ENCODE measurements at regions not wholly inside any gene's neighbourhood (a gene's known extent, or its start where the extent isn't known, plus 50 kb on each side); places are given as distances from the start of the nearest gene placed in this dataset.

DNA sequence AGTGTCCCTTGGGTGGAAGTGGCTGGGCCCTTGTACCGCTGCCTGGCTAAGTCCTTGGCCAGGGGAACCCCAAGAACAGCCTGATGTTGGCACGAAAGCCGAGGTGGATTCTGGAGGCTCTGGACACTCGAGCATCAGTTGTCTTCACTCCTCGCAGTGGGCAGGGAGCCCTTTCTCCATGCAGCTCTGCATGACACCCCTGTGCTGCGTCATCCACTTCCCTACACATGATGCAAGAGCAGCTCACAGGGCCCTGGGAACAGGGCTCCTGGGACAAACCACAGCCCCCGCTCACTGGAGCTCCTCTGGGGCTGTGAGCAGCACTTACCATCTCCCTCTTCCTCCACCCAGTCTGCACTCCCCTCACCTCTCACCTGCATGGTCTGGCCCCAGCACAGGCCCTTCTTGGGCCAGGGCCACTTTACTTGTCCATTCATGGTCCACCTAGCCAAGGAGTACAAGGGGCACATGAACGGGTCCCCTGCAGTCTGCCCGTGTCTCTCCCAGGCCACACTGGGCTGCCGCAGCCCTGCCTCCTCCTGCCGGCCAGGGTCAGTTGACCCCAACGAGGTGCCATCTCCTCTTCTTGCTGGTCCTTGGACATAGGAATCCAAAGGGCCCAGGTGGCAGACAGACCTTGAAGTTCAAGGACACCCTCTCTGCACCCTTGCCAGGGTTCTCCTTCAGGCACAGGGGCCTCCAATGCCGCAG is 66.5 kb downstream of the IGF2 start:
- WGBS, 2 donors: 67 to 86% methylated on average over 5 to 13 of the region's 13 CpGs
- H3K27ac ChIP-seq: no peak overlapping the region
- H3K9me3 ChIP-seq: no peaks in the 10 kb centered on the region
- intact Hi-C loops (cut with DNase I): no loop called here
- TF ChIP-seq, protein P1, sequence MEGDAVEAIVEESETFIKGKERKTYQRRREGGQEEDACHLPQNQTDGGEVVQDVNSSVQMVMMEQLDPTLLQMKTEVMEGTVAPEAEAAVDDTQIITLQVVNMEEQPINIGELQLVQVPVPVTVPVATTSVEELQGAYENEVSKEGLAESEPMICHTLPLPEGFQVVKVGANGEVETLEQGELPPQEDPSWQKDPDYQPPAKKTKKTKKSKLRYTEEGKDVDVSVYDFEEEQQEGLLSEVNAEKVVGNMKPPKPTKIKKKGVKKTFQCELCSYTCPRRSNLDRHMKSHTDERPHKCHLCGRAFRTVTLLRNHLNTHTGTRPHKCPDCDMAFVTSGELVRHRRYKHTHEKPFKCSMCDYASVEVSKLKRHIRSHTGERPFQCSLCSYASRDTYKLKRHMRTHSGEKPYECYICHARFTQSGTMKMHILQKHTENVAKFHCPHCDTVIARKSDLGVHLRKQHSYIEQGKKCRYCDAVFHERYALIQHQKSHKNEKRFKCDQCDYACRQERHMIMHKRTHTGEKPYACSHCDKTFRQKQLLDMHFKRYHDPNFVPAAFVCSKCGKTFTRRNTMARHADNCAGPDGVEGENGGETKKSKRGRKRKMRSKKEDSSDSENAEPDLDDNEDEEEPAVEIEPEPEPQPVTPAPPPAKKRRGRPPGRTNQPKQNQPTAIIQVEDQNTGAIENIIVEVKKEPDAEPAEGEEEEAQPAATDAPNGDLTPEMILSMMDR (IDR thresholded peaks at IDR 0.05): no peak
- no peak for TF ChIP-seq POLR2A (IDR thresholded peaks at IDR 0.05)
- ATAC-seq (no peak), DNase-seq (no peak)
- H3K4me1 ChIP-seq: peaks cover 10% of the 10 kb centered on the region
- H3K27me3 ChIP-seq: no peaks in the 10 kb centered on the region
- no peaks in the 10 kb centered on the region for H3K36me3 ChIP-seq (replicated peaks in 1 of 2; ENCODE audit: insufficient read depth in 1 of 2, low read depth in 2 of 2)
- H3K4me3 ChIP-seq: no peak overlapping the region

DNA sequence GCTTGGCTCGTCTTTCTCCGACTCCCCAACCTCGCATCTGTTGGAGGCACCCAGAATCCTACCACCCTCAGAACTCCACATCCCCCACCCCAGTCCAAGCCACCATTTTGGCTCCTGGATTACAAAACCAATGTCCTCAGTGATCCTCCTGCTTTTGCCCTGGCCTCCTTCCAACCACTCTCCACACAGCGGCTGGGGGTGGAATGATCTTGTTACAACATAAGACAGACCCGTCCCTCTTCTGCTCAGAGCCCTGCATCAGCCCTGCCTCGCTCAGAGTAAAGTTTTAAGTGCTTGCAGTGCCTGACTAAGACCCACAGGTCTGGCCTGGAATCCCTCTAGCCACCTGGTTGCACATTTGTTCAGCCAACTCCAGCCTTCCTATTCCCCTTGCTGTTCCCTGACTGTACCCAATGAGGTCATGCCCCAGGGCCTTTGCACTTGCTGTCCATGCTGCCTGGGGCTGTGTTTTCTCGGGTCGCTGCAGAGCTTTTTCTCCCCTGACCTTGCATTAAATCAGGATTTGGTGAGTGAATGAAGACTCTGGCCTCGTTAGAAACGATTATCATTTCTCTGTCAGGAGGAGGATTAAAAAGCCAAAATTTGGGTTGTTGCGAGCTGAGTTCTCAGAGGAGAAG is 67.3 kb downstream of the IGF2 start:
- 74 to 75% methylated on average over 11 of the region's 11 CpGs for WGBS, 2 donors
- ATAC-seq: no peak
- no peaks in the 10 kb centered on the region for H3K9me3 ChIP-seq
- peaks cover 6% of the 10 kb centered on the region for H3K4me1 ChIP-seq
- intact Hi-C loops (cut with DNase I): no loop called here
- DNase-seq: no peak
- H3K27ac ChIP-seq: no peak overlapping the region
- H3K27me3 ChIP-seq: no peaks in the 10 kb centered on the region
- H3K36me3 ChIP-seq (replicated peaks in 1 of 2; ENCODE audit: insufficient read depth in 1 of 2, low read depth in 2 of 2): no peaks in the 10 kb centered on the region
- TF ChIP-seq, protein P1 (IDR thresholded peaks at IDR 0.05): no peak
- no peak for TF ChIP-seq POLR2A (IDR thresholded peaks at IDR 0.05)
- no peak overlapping the region for H3K4me3 ChIP-seq
